Colonic mucosa (tissue), 4 donors: ENCODE measurements at regions not wholly inside any gene's neighbourhood (a gene's known extent, or its start where the extent isn't known, plus 50 kb on each side); places are given as distances from the start of the nearest gene placed in this dataset.
A peak's percentile ranks its signal among the peaks of the same experiment; 100 is the strongest.

Source experiments
- DNase-seq: peaks from one replicate; pipeline ENCODE4 v3.0.0-alpha.2; 2020
- H3K27ac ChIP-seq: fragments of 200-600 bp; one replicate; pipeline ENCODE4 v1.8.0; 2021
- H3K27me3 ChIP-seq: fragments of 200-600 bp; one replicate; pipeline ENCODE4 v1.8.0; 2021
- H3K36me3 ChIP-seq: fragments of 200-600 bp; one replicate; pipeline ENCODE4 v1.8.0; 2021
- H3K4me1 ChIP-seq: fragments of 200-600 bp; one replicate; pipeline ENCODE4 v1.8.0; 2021; ENCODE audit warnings: mild to moderate bottlenecking
- H3K4me3 ChIP-seq: fragments of 200-600 bp; one replicate; pipeline ENCODE4 v1.8.0; 2021
- H3K9ac ChIP-seq, 2 donors: one replicate each; pipeline ENCODE4 v1.7.0; 2013; ENCODE audit warnings: control low read depth in 2 of 2, low read depth in 2 of 2, low read length in 2 of 2
- H3K9me3 ChIP-seq: fragments of 200-600 bp; one replicate; pipeline ENCODE4 v1.8.0; 2021
- CTCF ChIP-seq: fragments of 200-600 bp; IDR thresholded peaks from one replicate; pipeline ENCODE4 v1.8.0; 2022; ENCODE audit warnings: antibody characterized with exemption, mild to moderate bottlenecking
- intact Hi-C: fragments of 100-400 bp; cut with DNase I; formaldehyde crosslinking; loops from one replicate; pipeline ENCODE4 v1.14.1; 2022
- donor health status: healthy.
- donor health status: DM: no; HTN: no; CAD: no.
- donor health status: DM: no; HTN: no; CAD: no.

- TF ChIP-seq CTCF = no peak
- Histone ChIP-seq H3K27me3 (no peaks in the 10 kb centered on the region), H3K36me3 (no peaks in the 10 kb centered on the region), H3K4me3 (no peak overlapping the region), H3K27ac (no peak overlapping the region), H3K4me1 (no peaks in the 10 kb centered on the region), H3K9ac (no peak overlapping the region), H3K9me3 (no peaks in the 10 kb centered on the region)
- DNase-seq = no peak
- intact Hi-C loops = no loop called here
Observed at GRCh38 chr7:17521437-17521836, 223.0 kb downstream of the AHR start.

GRCh38 chr7:17523813-17524739, 225.6 kb downstream of the AHR start:
- Histone ChIP-seq H3K4me1 (no peaks in the 10 kb centered on the region), H3K36me3 (no peaks in the 10 kb centered on the region), H3K4me3 (no peak overlapping the region), H3K9me3 (no peaks in the 10 kb centered on the region), H3K27ac (no peak overlapping the region), H3K27me3 (no peaks in the 10 kb centered on the region), H3K9ac (no peak overlapping the region)
- intact Hi-C loops = no loop called here
- no peak for TF ChIP-seq CTCF
- DNase-seq = peak; percentile 46

- Histone ChIP-seq H3K4me3 (no peak overlapping the region), H3K36me3 (no peaks in the 10 kb centered on the region), H3K9ac (no peak overlapping the region), H3K9me3 (no peaks in the 10 kb centered on the region), H3K4me1 (no peaks in the 10 kb centered on the region), H3K27ac (no peak overlapping the region), H3K27me3 (no peaks in the 10 kb centered on the region)
- intact Hi-C loops = no loop called here
- no peak for DNase-seq
- TF ChIP-seq CTCF = no peak
Observed at GRCh38 chr7:17524746-17525145, 226.3 kb downstream of the AHR start.

GRCh38 chr7:17526621-17527020, 228.2 kb downstream of the AHR start:
- H3K4me3 ChIP-seq = no peak overlapping the region
- no peaks in the 10 kb centered on the region for H3K36me3 ChIP-seq
- no peak for TF ChIP-seq CTCF
- H3K9ac ChIP-seq = no peak overlapping the region
- no peak overlapping the region for H3K27ac ChIP-seq
- no peaks in the 10 kb centered on the region for H3K9me3 ChIP-seq
- H3K27me3 ChIP-seq = no peaks in the 10 kb centered on the region
- intact Hi-C loops = no loop called here
- no peak for DNase-seq
- no peaks in the 10 kb centered on the region for H3K4me1 ChIP-seq

GRCh38 chr7:17528636-17529035, 230.2 kb downstream of the AHR start:
- no peak for TF ChIP-seq CTCF
- Histone ChIP-seq H3K4me1 (no peaks in the 10 kb centered on the region), H3K27me3 (no peaks in the 10 kb centered on the region), H3K4me3 (no peak overlapping the region), H3K27ac (no peak overlapping the region), H3K36me3 (no peaks in the 10 kb centered on the region), H3K9me3 (no peaks in the 10 kb centered on the region), H3K9ac (no peak overlapping the region)
- no peak for DNase-seq
- intact Hi-C loops = no loop called here
